ENCODE measurements at regions not wholly inside any gene's neighbourhood (a gene's known extent, or its start where the extent isn't known, plus 50 kb on each side); places are given as distances from the start of the nearest gene placed in this dataset.

- DNase-seq, result no peak
- Histone ChIP-seq H3K4me2 (replicated peaks; ENCODE audit: extremely low read depth, low read length, poor library complexity, severe bottlenecking) (no peak overlapping the region), H3K4me3 (replicated peaks in 1 of 3; ENCODE audit: low read depth in 2 of 3, low read length in 3 of 3) (no peak overlapping the region), H3K36me3 (replicated peaks in 1 of 2; ENCODE audit: control insufficient read depth in 1 of 2, insufficient read depth in 2 of 2, low read length in 2 of 2) (no peaks in the 10 kb centered on the region), H3K27me3 (ENCODE audit: control insufficient read depth in 2 of 2, insufficient read depth in 2 of 2, low read length in 2 of 2) (no peaks in the 10 kb centered on the region), H3K9me3 (replicated peaks in 1 of 2; ENCODE audit: control insufficient read depth in 1 of 2, insufficient read depth in 1 of 2, low read length in 2 of 2) (peaks cover 10 to 12% of the 10 kb centered on the region in 2 donors), H4K20me1 (ENCODE audit: insufficient read depth, low read length) (no peaks in the 10 kb centered on the region), H2AFZ (ENCODE audit: insufficient read depth, low read depth, low read length, poor library complexity, severe bottlenecking) (no peak overlapping the region), H3K4me1 (ENCODE audit: control insufficient read depth in 1 of 2, insufficient read depth in 2 of 2, low read length in 2 of 2) (no peaks in the 10 kb centered on the region), H3K27ac (ENCODE audit: low read depth in 1 of 2, low read length in 2 of 2) (no peak overlapping the region), H3K79me2 (ENCODE audit: insufficient read depth, low read length) (no peaks in the 10 kb centered on the region), H3K9ac (ENCODE audit: insufficient read depth, low read length, poor library complexity, severe bottlenecking) (no peak overlapping the region)
- Mint-ChIP-seq H3K4me1 (no peaks in the 10 kb centered on the region), H3K27me3 (ENCODE audit: low read depth in 3 of 3) (no peaks in the 10 kb centered on the region), H3K4me3 (no peak overlapping the region), H3K9me3 (peaks cover 9 to 21% (median 19%) of the 10 kb centered on the region in 7 donors), H3K27ac (no peak overlapping the region), H3K36me3 (no peaks in the 10 kb centered on the region)
- intact Hi-C loops (cut with micrococcal nuclease), result no loop called here
- TF ChIP-seq CTCF (IDR thresholded peaks at IDR 0.05), result no peak
- no CpG with 5 or more reads among the region's 2 CpGs for WGBS (ENCODE audit: insufficient coverage)
Measured at GRCh38 chr1:118575060-118575459, 390.0 kb upstream of the SPAG17 start.

GRCh38 chr1:118564961-118565703 is 380.1 kb upstream of the SPAG17 start:
- Histone ChIP-seq H3K27me3 (ENCODE audit: control insufficient read depth in 2 of 2, insufficient read depth in 2 of 2, low read length in 2 of 2) (no peaks in the 10 kb centered on the region), H3K4me3 (replicated peaks in 1 of 3; ENCODE audit: low read depth in 2 of 3, low read length in 3 of 3) (no peak overlapping the region), H3K4me2 (replicated peaks; ENCODE audit: extremely low read depth, low read length, poor library complexity, severe bottlenecking) (no peak overlapping the region), H3K4me1 (ENCODE audit: control insufficient read depth in 1 of 2, insufficient read depth in 2 of 2, low read length in 2 of 2) (no peaks in the 10 kb centered on the region), H3K79me2 (ENCODE audit: insufficient read depth, low read length) (no peaks in the 10 kb centered on the region), H3K9me3 (replicated peaks in 1 of 2; ENCODE audit: control insufficient read depth in 1 of 2, insufficient read depth in 1 of 2, low read length in 2 of 2) (no peaks in the 10 kb centered on the region), H3K27ac (ENCODE audit: low read depth in 1 of 2, low read length in 2 of 2) (no peak overlapping the region), H3K9ac (ENCODE audit: insufficient read depth, low read length, poor library complexity, severe bottlenecking) (no peak overlapping the region), H2AFZ (ENCODE audit: insufficient read depth, low read depth, low read length, poor library complexity, severe bottlenecking) (no peak overlapping the region), H3K36me3 (replicated peaks in 1 of 2; ENCODE audit: control insufficient read depth in 1 of 2, insufficient read depth in 2 of 2, low read length in 2 of 2) (no peaks in the 10 kb centered on the region), H4K20me1 (ENCODE audit: insufficient read depth, low read length) (no peaks in the 10 kb centered on the region)
- no peaks in the 10 kb centered on the region for H3K9me3 Mint-ChIP-seq
- no CpG with 5 or more reads among the region's 2 CpGs for WGBS (ENCODE audit: insufficient coverage)
- no peak overlapping the region for H3K27ac Mint-ChIP-seq
- no peaks in the 10 kb centered on the region for H3K27me3 Mint-ChIP-seq (ENCODE audit: low read depth in 3 of 3)
- DNase-seq, result no peak
- no peak for TF ChIP-seq CTCF (IDR thresholded peaks at IDR 0.05)
- H3K4me1 Mint-ChIP-seq, result no peaks in the 10 kb centered on the region
- H3K4me3 Mint-ChIP-seq, result no peak overlapping the region
- no peaks in the 10 kb centered on the region for H3K36me3 Mint-ChIP-seq
- intact Hi-C loops (cut with micrococcal nuclease), result no loop called here
